WTC11 (cell line): ENCODE measurements at regions not wholly inside any gene's neighbourhood (a gene's known extent, or its start where the extent isn't known, plus 50 kb on each side); places are given as distances from the start of the nearest gene placed in this dataset.
A peak's percentile ranks its signal among the peaks of the same experiment; 100 is the strongest.

ENCODE experiments used
- ATAC-seq: fragments of 200-7000 bp; cut with Tn5 transposase; 2 replicates; pipeline ENCODE4 v1.10.0; 2021; ENCODE audit warnings: mild to moderate bottlenecking, moderate library complexity
- CTCF ChIA-PET: fragments of 300-600 bp; sonication (Branson Sonifier 250); formaldehyde crosslinking; loops from one replicate; lab custom pipeline; 2021; ENCODE audit warnings: antibody characterized with exemption; lab: Charles Lee
- POLR2A ChIA-PET: fragments of 350-600 bp; sonication (Branson Sonifier 250); formaldehyde crosslinking; loops from one replicate; lab custom pipeline; 2021; ENCODE audit warnings: antibody characterized with exemption; lab: Charles Lee
- DNase-seq: peaks from one replicate; pipeline ENCODE4 v3.0.0; 2021; ENCODE audit warnings: low spot score
- H3K27ac Mint-ChIP-seq: 2 replicates; pipeline ENCODE4 v1.8.0; 2021; ENCODE audit warnings: mixed read lengths
- H3K27me3 Mint-ChIP-seq: 2 replicates; pipeline ENCODE4 v1.8.0; 2021; ENCODE audit warnings: low read depth, mild to moderate bottlenecking, moderate library complexity, mixed read lengths
- H3K36me3 Mint-ChIP-seq: 2 replicates; pipeline ENCODE4 v1.8.0; 2021; ENCODE audit warnings: mixed read lengths
- H3K4me1 Mint-ChIP-seq: 2 replicates; pipeline ENCODE4 v1.8.0; 2022; ENCODE audit warnings: mixed read lengths
- H3K4me3 Mint-ChIP-seq: 2 replicates; pipeline ENCODE4 v1.8.0; 2021; ENCODE audit warnings: mild to moderate bottlenecking, moderate library complexity, mixed read lengths
- H3K9me3 Mint-ChIP-seq: 2 replicates; pipeline ENCODE4 v1.8.0; 2021; ENCODE audit warnings: mixed read lengths
- CBFB ChIP-seq: sonication (generic); formaldehyde crosslinking; IDR thresholded peaks from 2 replicates; pipeline ENCODE4 v1.8.1; 2022; ENCODE audit warnings: mild to moderate bottlenecking, low read depth, missing genetic modification reagents
- ESRRA ChIP-seq: sonication (generic); formaldehyde crosslinking; IDR thresholded peaks from 2 replicates; pipeline ENCODE4 v1.8.1; 2022; ENCODE audit warnings: mild to moderate bottlenecking, missing genetic modification reagents, borderline replicate concordance
- FOXP1 ChIP-seq: sonication (generic); formaldehyde crosslinking; IDR thresholded peaks from 2 replicates; pipeline ENCODE4 v1.8.0; 2022; ENCODE audit warnings: missing genetic modification reagents, mild to moderate bottlenecking, moderate library complexity, borderline replicate concordance
- HMGA2 ChIP-seq: fragments of 250-450 bp; sonication (Bioruptor Pico); IDR thresholded peaks from 2 replicates; pipeline ENCODE4 v1.4.0; 2021; ENCODE audit warnings: mild to moderate bottlenecking, moderate library complexity
- JUN ChIP-seq: sonication (generic); formaldehyde crosslinking; IDR thresholded peaks from 2 replicates; pipeline ENCODE4 v1.8.0; 2023; ENCODE audit warnings: mild to moderate bottlenecking, missing genetic modification reagents
- KAT7 ChIP-seq: sonication (generic); formaldehyde crosslinking; IDR thresholded peaks from 2 replicates; pipeline ENCODE4 v1.8.1; 2023; ENCODE audit warnings: missing genetic modification reagents, mild to moderate bottlenecking, borderline replicate concordance
- NR1H2 ChIP-seq: sonication (generic); formaldehyde crosslinking; IDR thresholded peaks from 2 replicates; pipeline ENCODE4 v1.9.0; 2021; ENCODE audit warnings: mild to moderate bottlenecking, moderate library complexity, missing genetic modification reagents
- NR3C1 ChIP-seq: sonication (generic); formaldehyde crosslinking; conservative IDR thresholded peaks from 2 replicates; pipeline ENCODE4 v1.8.1; 2023; ENCODE audit warnings: low read depth, mild to moderate bottlenecking, missing genetic modification reagents
- RELA ChIP-seq: sonication (generic); formaldehyde crosslinking; IDR thresholded peaks from 2 replicates; pipeline ENCODE4 v1.8.1; 2022; ENCODE audit warnings: missing genetic modification reagents, mild to moderate bottlenecking, borderline replicate concordance
- SMAD4 ChIP-seq: sonication (generic); formaldehyde crosslinking; IDR thresholded peaks from 2 replicates; pipeline ENCODE4 v1.8.0; 2022; ENCODE audit warnings: mild to moderate bottlenecking, missing genetic modification reagents
- TCF7 ChIP-seq: sonication (generic); formaldehyde crosslinking; IDR thresholded peaks from 2 replicates; pipeline ENCODE4 v1.8.0; 2022; ENCODE audit warnings: mild to moderate bottlenecking, low read depth, missing genetic modification reagents, moderate library complexity
- ZNF138 ChIP-seq: sonication (generic); formaldehyde crosslinking; conservative IDR thresholded peaks from 2 replicates; pipeline ENCODE4 v1.8.1; 2022; ENCODE audit warnings: mild to moderate bottlenecking, moderate library complexity, missing genetic modification reagents
- ZNF263 ChIP-seq: sonication (generic); formaldehyde crosslinking; IDR thresholded peaks from 2 replicates; pipeline ENCODE4 v1.8.1; 2022; ENCODE audit warnings: low read depth, mild to moderate bottlenecking, moderate library complexity, missing genetic modification reagents
- ZNF396 ChIP-seq: fragments of 250-450 bp; sonication (Bioruptor Pico); IDR thresholded peaks from 2 replicates; pipeline ENCODE4 v1.8.0; 2021; ENCODE audit warnings: mild to moderate bottlenecking, moderate library complexity, borderline replicate concordance
- TF ChIP-seq, protein P1 (sequence below): sonication (generic); formaldehyde crosslinking; IDR thresholded peaks from 2 replicates; pipeline ENCODE4 v1.8.1; 2023; ENCODE audit warnings: mild to moderate bottlenecking, missing genetic modification reagents, moderate library complexity
- TF ChIP-seq, protein P2 (sequence below): sonication (generic); formaldehyde crosslinking; IDR thresholded peaks from 2 replicates; pipeline ENCODE4 v1.8.0; 2023; ENCODE audit warnings: missing genetic modification reagents
- TF ChIP-seq, protein P3 (sequence below): sonication (generic); formaldehyde crosslinking; IDR thresholded peaks from 2 replicates; pipeline ENCODE4 v1.8.0; 2023; ENCODE audit warnings: mild to moderate bottlenecking, missing genetic modification reagents
- TF ChIP-seq, protein P4 (sequence below): sonication (generic); formaldehyde crosslinking; IDR thresholded peaks from 2 replicates; pipeline ENCODE4 v1.8.1; 2023; ENCODE audit warnings: mild to moderate bottlenecking, missing genetic modification reagents, moderate library complexity
- TF ChIP-seq, protein P5 (sequence below): sonication (generic); formaldehyde crosslinking; IDR thresholded peaks from 2 replicates; pipeline ENCODE4 v1.8.0; 2022; ENCODE audit warnings: missing genetic modification reagents
- TF ChIP-seq, protein P6 (sequence below): sonication (generic); formaldehyde crosslinking; IDR thresholded peaks from 2 replicates; pipeline ENCODE4 v1.8.0; 2022; ENCODE audit warnings: mild to moderate bottlenecking, missing genetic modification reagents
- TF ChIP-seq, protein P7 (sequence below): sonication (generic); formaldehyde crosslinking; IDR thresholded peaks from 2 replicates; pipeline ENCODE4 v1.8.0; 2022; ENCODE audit warnings: mild to moderate bottlenecking, missing genetic modification reagents

DNA sequence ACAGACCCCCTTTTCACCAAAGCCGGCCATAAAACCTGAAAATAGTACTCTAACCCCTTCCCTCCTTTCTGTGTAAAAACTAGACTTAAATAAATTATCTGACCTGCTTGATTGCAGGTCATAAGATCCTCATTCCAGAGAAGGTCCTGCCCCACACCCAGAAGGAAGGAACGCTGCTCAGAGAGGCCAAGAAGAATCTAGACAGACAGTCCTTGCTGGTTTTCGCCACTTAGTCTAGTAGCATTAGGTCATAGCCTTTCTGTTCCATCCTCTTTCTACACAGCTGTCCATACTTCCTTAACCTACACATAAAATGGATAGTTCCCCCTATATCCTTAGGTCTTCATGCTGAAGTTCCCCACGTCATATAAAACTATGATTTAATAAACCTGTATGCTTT lies 83.7 kb upstream of the IGF1 start:
- peaks cover 9% of the 10 kb centered on the region; the same call in 1 of the 2 replicates for H3K36me3 Mint-ChIP-seq
- ChIA-PET POLR2A (no interaction called here), CTCF (no interaction called here)
- no peak overlapping the region for H3K27ac Mint-ChIP-seq
- ATAC-seq (no peak), DNase-seq (no peak)
- no peaks in the 10 kb centered on the region for H3K27me3 Mint-ChIP-seq
- peaks cover 19% of the 10 kb centered on the region for H3K4me1 Mint-ChIP-seq
- no peak for TF ChIP-seq ZNF396 (CRISPR knock-in tag)
- TF ChIP-seq, protein P1, sequence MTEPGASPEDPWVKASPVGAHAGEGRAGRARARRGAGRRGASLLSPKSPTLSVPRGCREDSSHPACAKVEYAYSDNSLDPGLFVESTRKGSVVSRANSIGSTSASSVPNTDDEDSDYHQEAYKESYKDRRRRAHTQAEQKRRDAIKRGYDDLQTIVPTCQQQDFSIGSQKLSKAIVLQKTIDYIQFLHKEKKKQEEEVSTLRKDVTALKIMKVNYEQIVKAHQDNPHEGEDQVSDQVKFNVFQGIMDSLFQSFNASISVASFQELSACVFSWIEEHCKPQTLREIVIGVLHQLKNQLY (CRISPR knock-in tag), result no peak
- TF ChIP-seq, protein P2, sequence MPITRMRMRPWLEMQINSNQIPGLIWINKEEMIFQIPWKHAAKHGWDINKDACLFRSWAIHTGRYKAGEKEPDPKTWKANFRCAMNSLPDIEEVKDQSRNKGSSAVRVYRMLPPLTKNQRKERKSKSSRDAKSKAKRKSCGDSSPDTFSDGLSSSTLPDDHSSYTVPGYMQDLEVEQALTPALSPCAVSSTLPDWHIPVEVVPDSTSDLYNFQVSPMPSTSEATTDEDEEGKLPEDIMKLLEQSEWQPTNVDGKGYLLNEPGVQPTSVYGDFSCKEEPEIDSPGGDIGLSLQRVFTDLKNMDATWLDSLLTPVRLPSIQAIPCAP (CRISPR knock-in tag), result no peak
- TF ChIP-seq NR3C1 (CRISPR knock-in tag), result no peak
- no peak for TF ChIP-seq KAT7 (CRISPR knock-in tag)
- TF ChIP-seq TCF7 (CRISPR knock-in tag), result no peak
- no peak for TF ChIP-seq ESRRA (CRISPR knock-in tag)
- TF ChIP-seq ZNF138 (CRISPR knock-in tag), result no peak
- TF ChIP-seq, protein P3, sequence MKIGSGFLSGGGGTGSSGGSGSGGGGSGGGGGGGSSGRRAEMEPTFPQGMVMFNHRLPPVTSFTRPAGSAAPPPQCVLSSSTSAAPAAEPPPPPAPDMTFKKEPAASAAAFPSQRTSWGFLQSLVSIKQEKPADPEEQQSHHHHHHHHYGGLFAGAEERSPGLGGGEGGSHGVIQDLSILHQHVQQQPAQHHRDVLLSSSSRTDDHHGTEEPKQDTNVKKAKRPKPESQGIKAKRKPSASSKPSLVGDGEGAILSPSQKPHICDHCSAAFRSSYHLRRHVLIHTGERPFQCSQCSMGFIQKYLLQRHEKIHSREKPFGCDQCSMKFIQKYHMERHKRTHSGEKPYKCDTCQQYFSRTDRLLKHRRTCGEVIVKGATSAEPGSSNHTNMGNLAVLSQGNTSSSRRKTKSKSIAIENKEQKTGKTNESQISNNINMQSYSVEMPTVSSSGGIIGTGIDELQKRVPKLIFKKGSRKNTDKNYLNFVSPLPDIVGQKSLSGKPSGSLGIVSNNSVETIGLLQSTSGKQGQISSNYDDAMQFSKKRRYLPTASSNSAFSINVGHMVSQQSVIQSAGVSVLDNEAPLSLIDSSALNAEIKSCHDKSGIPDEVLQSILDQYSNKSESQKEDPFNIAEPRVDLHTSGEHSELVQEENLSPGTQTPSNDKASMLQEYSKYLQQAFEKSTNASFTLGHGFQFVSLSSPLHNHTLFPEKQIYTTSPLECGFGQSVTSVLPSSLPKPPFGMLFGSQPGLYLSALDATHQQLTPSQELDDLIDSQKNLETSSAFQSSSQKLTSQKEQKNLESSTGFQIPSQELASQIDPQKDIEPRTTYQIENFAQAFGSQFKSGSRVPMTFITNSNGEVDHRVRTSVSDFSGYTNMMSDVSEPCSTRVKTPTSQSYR (CRISPR knock-in tag), result no peak
- H3K4me3 Mint-ChIP-seq, result no peak overlapping the region
- H3K9me3 Mint-ChIP-seq, result peaks cover 17% of the 10 kb centered on the region

DNA sequence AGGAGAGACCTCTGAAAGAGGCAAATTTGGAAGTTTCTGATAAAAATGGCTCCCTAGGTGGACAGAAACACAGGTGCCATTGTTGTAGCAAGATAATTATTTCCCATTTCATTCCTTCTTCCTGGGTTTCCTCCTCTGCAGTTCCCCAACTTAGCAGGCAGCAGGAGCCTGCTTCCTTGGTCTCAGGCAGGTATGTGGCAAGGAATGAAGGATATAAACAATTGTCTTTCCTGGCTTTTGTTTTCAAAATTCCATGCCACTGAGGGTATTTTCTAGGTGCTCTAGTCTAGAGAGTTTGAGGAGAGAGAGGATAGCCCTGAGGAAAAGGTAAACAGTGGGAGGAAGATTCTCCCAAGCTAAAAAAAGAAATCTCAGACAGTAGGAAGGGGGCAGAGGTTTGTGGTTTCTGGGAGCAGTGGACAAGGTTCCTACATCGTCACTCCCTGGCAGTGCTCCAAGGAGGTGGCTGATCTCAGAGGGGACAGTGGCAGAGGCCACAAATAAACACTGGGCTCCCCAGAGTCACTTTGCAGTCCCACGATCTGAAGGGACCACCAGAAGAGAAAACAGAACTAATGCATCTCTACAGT lies 82.6 kb upstream of the IGF1 start:
- Mint-ChIP-seq H3K36me3 (peaks cover 9% of the 10 kb centered on the region; the same call in 1 of the 2 replicates), H3K27ac (peak overlapping the region; percentile 8)
- no peak for TF ChIP-seq FOXP1 (CRISPR knock-in tag)
- TF ChIP-seq SMAD4 (CRISPR knock-in tag), result no peak
- TF ChIP-seq, protein P1 (CRISPR knock-in tag), result no peak
- TF ChIP-seq HMGA2 (CRISPR knock-in tag), result no peak
- no peak for TF ChIP-seq ZNF138 (CRISPR knock-in tag)
- TF ChIP-seq CBFB (CRISPR knock-in tag), result no peak
- TF ChIP-seq, protein P4, sequence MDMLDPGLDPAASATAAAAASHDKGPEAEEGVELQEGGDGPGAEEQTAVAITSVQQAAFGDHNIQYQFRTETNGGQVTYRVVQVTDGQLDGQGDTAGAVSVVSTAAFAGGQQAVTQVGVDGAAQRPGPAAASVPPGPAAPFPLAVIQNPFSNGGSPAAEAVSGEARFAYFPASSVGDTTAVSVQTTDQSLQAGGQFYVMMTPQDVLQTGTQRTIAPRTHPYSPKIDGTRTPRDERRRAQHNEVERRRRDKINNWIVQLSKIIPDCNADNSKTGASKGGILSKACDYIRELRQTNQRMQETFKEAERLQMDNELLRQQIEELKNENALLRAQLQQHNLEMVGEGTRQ (CRISPR knock-in tag), result no peak
- no peak for TF ChIP-seq RELA (CRISPR knock-in tag)
- no peak for TF ChIP-seq NR1H2 (CRISPR knock-in tag)
- TF ChIP-seq, protein P5, sequence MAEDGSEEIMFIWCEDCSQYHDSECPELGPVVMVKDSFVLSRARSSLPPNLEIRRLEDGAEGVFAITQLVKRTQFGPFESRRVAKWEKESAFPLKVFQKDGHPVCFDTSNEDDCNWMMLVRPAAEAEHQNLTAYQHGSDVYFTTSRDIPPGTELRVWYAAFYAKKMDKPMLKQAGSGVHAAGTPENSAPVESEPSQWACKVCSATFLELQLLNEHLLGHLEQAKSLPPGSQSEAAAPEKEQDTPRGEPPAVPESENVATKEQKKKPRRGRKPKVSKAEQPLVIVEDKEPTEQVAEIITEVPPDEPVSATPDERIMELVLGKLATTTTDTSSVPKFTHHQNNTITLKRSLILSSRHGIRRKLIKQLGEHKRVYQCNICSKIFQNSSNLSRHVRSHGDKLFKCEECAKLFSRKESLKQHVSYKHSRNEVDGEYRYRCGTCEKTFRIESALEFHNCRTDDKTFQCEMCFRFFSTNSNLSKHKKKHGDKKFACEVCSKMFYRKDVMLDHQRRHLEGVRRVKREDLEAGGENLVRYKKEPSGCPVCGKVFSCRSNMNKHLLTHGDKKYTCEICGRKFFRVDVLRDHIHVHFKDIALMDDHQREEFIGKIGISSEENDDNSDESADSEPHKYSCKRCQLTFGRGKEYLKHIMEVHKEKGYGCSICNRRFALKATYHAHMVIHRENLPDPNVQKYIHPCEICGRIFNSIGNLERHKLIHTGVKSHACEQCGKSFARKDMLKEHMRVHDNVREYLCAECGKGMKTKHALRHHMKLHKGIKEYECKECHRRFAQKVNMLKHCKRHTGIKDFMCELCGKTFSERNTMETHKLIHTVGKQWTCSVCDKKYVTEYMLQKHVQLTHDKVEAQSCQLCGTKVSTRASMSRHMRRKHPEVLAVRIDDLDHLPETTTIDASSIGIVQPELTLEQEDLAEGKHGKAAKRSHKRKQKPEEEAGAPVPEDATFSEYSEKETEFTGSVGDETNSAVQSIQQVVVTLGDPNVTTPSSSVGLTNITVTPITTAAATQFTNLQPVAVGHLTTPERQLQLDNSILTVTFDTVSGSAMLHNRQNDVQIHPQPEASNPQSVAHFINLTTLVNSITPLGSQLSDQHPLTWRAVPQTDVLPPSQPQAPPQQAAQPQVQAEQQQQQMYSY, result no peak
- no peak for TF ChIP-seq JUN (CRISPR knock-in tag)
- TF ChIP-seq, protein P6, sequence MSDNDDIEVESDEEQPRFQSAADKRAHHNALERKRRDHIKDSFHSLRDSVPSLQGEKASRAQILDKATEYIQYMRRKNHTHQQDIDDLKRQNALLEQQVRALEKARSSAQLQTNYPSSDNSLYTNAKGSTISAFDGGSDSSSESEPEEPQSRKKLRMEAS (CRISPR knock-in tag), result no peak
- TF ChIP-seq ZNF263, result no peak
- TF ChIP-seq, protein P7, sequence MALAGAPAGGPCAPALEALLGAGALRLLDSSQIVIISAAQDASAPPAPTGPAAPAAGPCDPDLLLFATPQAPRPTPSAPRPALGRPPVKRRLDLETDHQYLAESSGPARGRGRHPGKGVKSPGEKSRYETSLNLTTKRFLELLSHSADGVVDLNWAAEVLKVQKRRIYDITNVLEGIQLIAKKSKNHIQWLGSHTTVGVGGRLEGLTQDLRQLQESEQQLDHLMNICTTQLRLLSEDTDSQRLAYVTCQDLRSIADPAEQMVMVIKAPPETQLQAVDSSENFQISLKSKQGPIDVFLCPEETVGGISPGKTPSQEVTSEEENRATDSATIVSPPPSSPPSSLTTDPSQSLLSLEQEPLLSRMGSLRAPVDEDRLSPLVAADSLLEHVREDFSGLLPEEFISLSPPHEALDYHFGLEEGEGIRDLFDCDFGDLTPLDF (CRISPR knock-in tag), result no peak

More for the DNA sequence above, 82.6 kb upstream of the IGF1 start:
- Mint-ChIP-seq H3K4me3 (no peak overlapping the region), H3K4me1 (peaks cover 19% of the 10 kb centered on the region), H3K9me3 (peaks cover 17% of the 10 kb centered on the region), H3K27me3 (no peaks in the 10 kb centered on the region)
- POLR2A ChIA-PET, result no interaction called here
- CTCF ChIA-PET, result no interaction called here
- DNase-seq (no peak), ATAC-seq (peak; percentile 82)
